Panc1 (cell line): ENCODE measurements at regions not wholly inside any gene's neighbourhood (a gene's known extent, or its start where the extent isn't known, plus 50 kb on each side); places are given as distances from the start of the nearest gene placed in this dataset.

Source experiments
- ATAC-seq: fragments of 200-7000 bp; cut with Tn5 transposase; 2 replicates; pipeline ENCODE4 v1.9.1; 2020; ENCODE audit warnings: mild to moderate bottlenecking, moderate library complexity
- BruUV-seq: library from RNA; stranded (reverse); fragments of 400-500 nt; replicated peaks from 2 replicates; lab custom pipeline; 2021; lab: Mats Ljungman, UMichigan
- CTCF ChIA-PET: fragments of 300-600 bp; sonication (Branson Sonifier 250); formaldehyde crosslinking; loops from one replicate; lab custom pipeline; 2022; ENCODE audit warnings: antibody characterized with exemption; lab: Charles Lee
- POLR2A ChIA-PET: fragments of 300-600 bp; sonication (Branson Sonifier 250); formaldehyde crosslinking; loops from one replicate; lab custom pipeline; 2022; ENCODE audit warnings: antibody characterized with exemption; lab: Charles Lee
- DNase-seq: peaks from one replicate; pipeline ENCODE4 v3.0.0-alpha.2; 2010; ENCODE audit warnings: low read depth, low spot score
- H3K27ac ChIP-seq: 2 replicates; pipeline ENCODE4 v1.5.1; 2011; ENCODE audit warnings: mild to moderate bottlenecking, low read length, inconsistent platforms
- H3K27me3 ChIP-seq: fragments of 200-500 bp; sonication (Bioruptor generic); 2 replicates; pipeline ENCODE4 v1.6.0; 2014; ENCODE audit warnings: low read length, inconsistent platforms; ENCODE audit not compliant: control insufficient read depth, insufficient read depth
- H3K36me3 ChIP-seq: fragments of 200-500 bp; sonication (Bioruptor generic); 2 replicates; pipeline ENCODE4 v1.5.1; 2014; ENCODE audit warnings: inconsistent platforms, mild to moderate bottlenecking, low read length, moderate library complexity; ENCODE audit not compliant: control insufficient read depth, insufficient read depth
- H3K4me1 ChIP-seq: 2 replicates; pipeline ENCODE4 v1.5.1; 2011; ENCODE audit warnings: inconsistent platforms, mild to moderate bottlenecking, low read length, moderate library complexity; ENCODE audit not compliant: control insufficient read depth, insufficient read depth
- H3K4me3 ChIP-seq, 2 experiments: 2 replicates each; pipeline ENCODE4 v1.5.1; 2011 to 2012; ENCODE audit warnings: low read depth in 2 of 2, low read length in 2 of 2, mild to moderate bottlenecking in 2 of 2, inconsistent platforms in 1 of 2, moderate library complexity in 1 of 2
- H3K9me3 ChIP-seq: fragments of 200-500 bp; sonication (Bioruptor generic); 2 replicates; pipeline ENCODE4 v1.5.1; 2014; ENCODE audit warnings: low read depth, mild to moderate bottlenecking, inconsistent platforms, low read length, moderate library complexity; ENCODE audit not compliant: control insufficient read depth, insufficient read depth
- POLR2AphosphoS5 ChIP-seq: IDR thresholded peaks from 2 replicates; pipeline ENCODE4 v1.6.1; 2012; ENCODE audit warnings: mild to moderate bottlenecking, low read depth, low read length, moderate library complexity
- SIN3A ChIP-seq: IDR thresholded peaks from 2 replicates; pipeline ENCODE4 v1.6.1; 2012; ENCODE audit warnings: low read depth, mild to moderate bottlenecking, low read length, moderate library complexity, borderline replicate concordance; ENCODE audit not compliant: insufficient read depth
- TCF7L2 ChIP-seq: IDR thresholded peaks from 2 replicates; pipeline ENCODE4 v1.6.1; 2011; ENCODE audit warnings: mild to moderate bottlenecking, low read depth, low read length, inconsistent platforms
- in situ Hi-C: cut with HindIII; loops from 2 replicates; pipeline ENCODE4 v1.10.0; 2016; ENCODE audit warnings: low sequenced_read_pairs, low pct_unique_long_range_greater_than_20kb
- intact Hi-C: fragments of 100-400 bp; cut with micrococcal nuclease; formaldehyde crosslinking; loops from one replicate; pipeline ENCODE4 v1.10.0; 2022; ENCODE audit not compliant: unreplicated experiment
- TF ChIP-seq, protein P1 (sequence below), 2 experiments: IDR thresholded peaks; 2 replicates each; pipeline ENCODE4 v1.6.1; 2011 to 2012; ENCODE audit warnings: low read depth in 2 of 2, control low read depth in 1 of 2, low read length in 1 of 2, mild to moderate bottlenecking in 1 of 2, moderate library complexity in 1 of 2; ENCODE audit not compliant: insufficient read depth in 1 of 2
- TF ChIP-seq, protein P2 (sequence below): fragments of 450-650 bp; IDR thresholded peaks from 2 replicates; pipeline ENCODE4 v1.5.1; 2017; ENCODE audit warnings: mild to moderate bottlenecking

DNA sequence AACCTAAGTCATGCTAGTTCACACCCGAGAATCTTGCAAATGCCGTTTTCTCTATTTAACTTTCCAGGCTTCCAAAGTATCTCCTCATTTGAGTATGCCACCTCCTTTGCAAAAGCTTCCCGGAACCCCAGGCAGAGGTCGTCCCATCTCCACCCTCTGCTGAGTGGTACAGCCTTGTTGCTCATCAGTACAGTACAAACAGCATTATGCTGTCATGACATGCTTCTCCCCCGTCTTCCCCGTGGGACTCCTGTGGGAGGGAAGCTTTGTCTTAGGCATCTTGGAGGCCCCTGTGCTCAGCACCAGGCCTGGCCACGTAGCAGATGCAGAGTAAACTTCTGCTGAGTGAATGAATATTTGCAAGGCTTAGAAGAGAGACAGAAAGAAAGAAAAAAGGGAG lies 102.7 kb downstream of the CDCA7 start:
- no peaks in the 10 kb centered on the region for H3K4me1 ChIP-seq
- no peak for DNase-seq
- H3K36me3 ChIP-seq: no peaks in the 10 kb centered on the region
- ChIA-PET POLR2A (no interaction called here), CTCF (no interaction called here)
- H3K27me3 ChIP-seq: no peaks in the 10 kb centered on the region
- H3K27ac ChIP-seq: no peak overlapping the region
- no peaks in the 10 kb centered on the region for H3K9me3 ChIP-seq
- in situ Hi-C loops: no loop called here
- no peak for ATAC-seq
- intact Hi-C loops: no loop called here
- TF ChIP-seq TCF7L2 (no peak), POLR2AphosphoS5 (no peak), SIN3A (no peak)
- TF ChIP-seq, protein P1, sequence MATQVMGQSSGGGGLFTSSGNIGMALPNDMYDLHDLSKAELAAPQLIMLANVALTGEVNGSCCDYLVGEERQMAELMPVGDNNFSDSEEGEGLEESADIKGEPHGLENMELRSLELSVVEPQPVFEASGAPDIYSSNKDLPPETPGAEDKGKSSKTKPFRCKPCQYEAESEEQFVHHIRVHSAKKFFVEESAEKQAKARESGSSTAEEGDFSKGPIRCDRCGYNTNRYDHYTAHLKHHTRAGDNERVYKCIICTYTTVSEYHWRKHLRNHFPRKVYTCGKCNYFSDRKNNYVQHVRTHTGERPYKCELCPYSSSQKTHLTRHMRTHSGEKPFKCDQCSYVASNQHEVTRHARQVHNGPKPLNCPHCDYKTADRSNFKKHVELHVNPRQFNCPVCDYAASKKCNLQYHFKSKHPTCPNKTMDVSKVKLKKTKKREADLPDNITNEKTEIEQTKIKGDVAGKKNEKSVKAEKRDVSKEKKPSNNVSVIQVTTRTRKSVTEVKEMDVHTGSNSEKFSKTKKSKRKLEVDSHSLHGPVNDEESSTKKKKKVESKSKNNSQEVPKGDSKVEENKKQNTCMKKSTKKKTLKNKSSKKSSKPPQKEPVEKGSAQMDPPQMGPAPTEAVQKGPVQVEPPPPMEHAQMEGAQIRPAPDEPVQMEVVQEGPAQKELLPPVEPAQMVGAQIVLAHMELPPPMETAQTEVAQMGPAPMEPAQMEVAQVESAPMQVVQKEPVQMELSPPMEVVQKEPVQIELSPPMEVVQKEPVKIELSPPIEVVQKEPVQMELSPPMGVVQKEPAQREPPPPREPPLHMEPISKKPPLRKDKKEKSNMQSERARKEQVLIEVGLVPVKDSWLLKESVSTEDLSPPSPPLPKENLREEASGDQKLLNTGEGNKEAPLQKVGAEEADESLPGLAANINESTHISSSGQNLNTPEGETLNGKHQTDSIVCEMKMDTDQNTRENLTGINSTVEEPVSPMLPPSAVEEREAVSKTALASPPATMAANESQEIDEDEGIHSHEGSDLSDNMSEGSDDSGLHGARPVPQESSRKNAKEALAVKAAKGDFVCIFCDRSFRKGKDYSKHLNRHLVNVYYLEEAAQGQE (IDR thresholded peaks at IDR 0.05; ENCODE audit: insufficient read depth in 1 of 2, low read depth in 2 of 2, low read length in 1 of 2): no peak
- TF ChIP-seq, protein P2, sequence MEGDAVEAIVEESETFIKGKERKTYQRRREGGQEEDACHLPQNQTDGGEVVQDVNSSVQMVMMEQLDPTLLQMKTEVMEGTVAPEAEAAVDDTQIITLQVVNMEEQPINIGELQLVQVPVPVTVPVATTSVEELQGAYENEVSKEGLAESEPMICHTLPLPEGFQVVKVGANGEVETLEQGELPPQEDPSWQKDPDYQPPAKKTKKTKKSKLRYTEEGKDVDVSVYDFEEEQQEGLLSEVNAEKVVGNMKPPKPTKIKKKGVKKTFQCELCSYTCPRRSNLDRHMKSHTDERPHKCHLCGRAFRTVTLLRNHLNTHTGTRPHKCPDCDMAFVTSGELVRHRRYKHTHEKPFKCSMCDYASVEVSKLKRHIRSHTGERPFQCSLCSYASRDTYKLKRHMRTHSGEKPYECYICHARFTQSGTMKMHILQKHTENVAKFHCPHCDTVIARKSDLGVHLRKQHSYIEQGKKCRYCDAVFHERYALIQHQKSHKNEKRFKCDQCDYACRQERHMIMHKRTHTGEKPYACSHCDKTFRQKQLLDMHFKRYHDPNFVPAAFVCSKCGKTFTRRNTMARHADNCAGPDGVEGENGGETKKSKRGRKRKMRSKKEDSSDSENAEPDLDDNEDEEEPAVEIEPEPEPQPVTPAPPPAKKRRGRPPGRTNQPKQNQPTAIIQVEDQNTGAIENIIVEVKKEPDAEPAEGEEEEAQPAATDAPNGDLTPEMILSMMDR: no peak
- no peak overlapping the region for H3K4me3 ChIP-seq
- BruUV-seq: no TSS peak

DNA sequence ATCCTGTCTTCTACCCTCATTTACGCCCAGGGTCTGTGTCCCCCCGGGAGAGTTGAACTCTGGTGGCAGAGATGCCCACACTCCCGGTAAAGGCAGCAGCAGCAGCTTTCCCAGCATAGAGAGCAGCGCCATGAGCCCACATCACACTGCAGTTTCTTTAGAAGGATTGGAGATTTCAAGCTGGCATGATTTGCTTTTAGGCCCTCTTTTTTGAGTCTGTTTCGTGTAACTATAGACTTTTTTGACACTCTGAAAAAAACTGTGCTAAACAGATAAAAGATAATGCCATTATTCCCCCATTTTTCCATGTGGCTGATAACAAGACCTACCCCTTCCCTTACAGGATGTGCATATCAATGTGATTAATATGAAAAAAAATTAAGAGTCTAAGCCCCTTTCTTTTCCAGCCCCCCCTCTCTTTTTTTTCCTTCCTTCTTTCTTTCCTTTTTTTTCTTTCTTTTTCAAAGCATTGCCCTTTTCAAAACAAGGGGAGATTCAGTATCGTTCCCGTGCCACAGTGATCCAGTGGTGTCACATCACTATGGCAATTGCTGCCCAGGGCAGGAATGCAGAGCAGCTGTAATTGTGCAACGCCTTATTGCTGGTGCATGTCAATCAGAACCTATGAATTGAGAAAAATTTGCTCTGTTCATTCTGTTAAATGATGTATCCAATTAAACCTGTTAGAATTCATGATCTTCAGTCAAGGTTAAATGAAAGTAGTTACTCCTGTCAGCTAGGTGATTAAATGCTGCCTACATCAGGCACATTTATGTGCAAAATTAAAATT lies 104.5 kb downstream of the CDCA7 start:
- Histone ChIP-seq H3K9me3 (no peaks in the 10 kb centered on the region), H3K4me3 (no peak overlapping the region), H3K27me3 (no peaks in the 10 kb centered on the region), H3K36me3 (no peaks in the 10 kb centered on the region), H3K4me1 (no peaks in the 10 kb centered on the region; the same call in 1 of the 2 replicates), H3K27ac (no peak overlapping the region)
- intact Hi-C loops: no loop called here
- CTCF ChIA-PET: no interaction called here
- DNase-seq (no peak), ATAC-seq (no peak)
- POLR2A ChIA-PET: no interaction called here
- TF ChIP-seq POLR2AphosphoS5 (no peak), SIN3A (no peak)
- TF ChIP-seq, protein P1 (IDR thresholded peaks at IDR 0.05; ENCODE audit: insufficient read depth in 1 of 2, low read depth in 2 of 2, low read length in 1 of 2): no peak
- TF ChIP-seq, protein P2: no peak
- in situ Hi-C loops: no loop called here
- BruUV-seq: no TSS peak
